ENCODE measurements at regions not wholly inside any gene's neighbourhood (a gene's known extent, or its start where the extent isn't known, plus 50 kb on each side); places are given as distances from the start of the nearest gene placed in this dataset.

DNA sequence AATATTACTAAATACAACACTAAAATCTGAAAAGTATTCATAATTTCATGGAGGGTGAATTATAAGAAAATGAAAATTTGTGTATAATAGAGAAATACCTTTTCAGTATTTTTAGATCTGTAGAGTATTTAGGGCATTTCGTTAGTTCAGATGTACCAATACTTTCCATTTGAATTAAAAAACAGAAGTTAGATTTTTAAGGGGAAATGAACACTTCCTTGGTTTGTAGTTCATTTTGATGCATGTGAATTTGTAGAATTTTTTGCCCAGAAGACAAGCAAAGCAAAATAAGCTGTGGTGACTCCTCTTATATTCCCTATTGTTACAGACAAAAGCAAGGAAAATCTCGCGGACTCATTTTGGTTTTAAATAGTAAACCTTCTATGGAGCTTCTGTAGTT lies 209.0 kb upstream of the RPS23 start:
- FAIRE-seq, result no peak
- no peaks in the 10 kb centered on the region for H3K36me3 ChIP-seq (ENCODE audit: insufficient read depth, low read length)
- no peaks in the 10 kb centered on the region for H3K4me1 Mint-ChIP-seq (ENCODE audit: low read depth, unreplicated experiment)

DNA sequence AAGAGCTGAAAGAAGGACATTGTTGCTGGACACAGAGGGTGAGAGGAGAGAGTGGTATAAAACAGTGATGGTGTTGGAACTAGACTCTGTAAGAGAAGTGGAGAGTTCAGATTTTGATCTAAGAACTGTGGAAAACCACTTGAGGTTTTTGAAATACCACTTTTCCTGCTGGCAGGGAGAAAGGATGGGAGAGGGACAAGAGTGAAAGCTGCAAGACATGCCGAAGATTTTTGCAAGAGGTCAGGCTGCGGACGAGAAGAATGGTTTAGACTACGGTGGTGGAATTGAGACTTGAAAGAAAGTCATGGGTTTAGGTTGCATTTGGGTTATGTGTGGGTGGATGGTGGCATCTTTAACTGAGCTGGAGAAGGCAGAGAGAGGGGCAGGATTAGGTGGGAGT lies 202.2 kb upstream of the RPS23 start:
- Mint-ChIP-seq H3K36me3 (ENCODE audit: low read depth, unreplicated experiment) (no peaks in the 10 kb centered on the region), H3K27me3 (ENCODE audit: low read depth, unreplicated experiment) (peaks cover 8% of the 10 kb centered on the region), H3K9me3 (ENCODE audit: unreplicated experiment) (no peaks in the 10 kb centered on the region), H3K4me3 (ENCODE audit: unreplicated experiment) (no peak overlapping the region), H3K4me1 (ENCODE audit: low read depth, unreplicated experiment) (peaks cover 7% of the 10 kb centered on the region), H3K27ac (ENCODE audit: unreplicated experiment) (no peak overlapping the region)
- H3K27ac ChIP-seq (ENCODE audit: low read depth, low read length), result no peak overlapping the region
- H3K36me3 ChIP-seq (ENCODE audit: insufficient read depth, low read length), result no peaks in the 10 kb centered on the region
- DNase-seq (ENCODE audit: low read depth) (peak; percentile 67), FAIRE-seq (no peak)
- no peaks in the 10 kb centered on the region for H4K20me1 ChIP-seq (ENCODE audit: insufficient read depth, low read length)
- no peaks in the 10 kb centered on the region for H3K27me3 ChIP-seq (ENCODE audit: insufficient read depth, low read length)
- no peak overlapping the region for H3K4me2 ChIP-seq (ENCODE audit: low read length)
- no peak overlapping the region for H2AFZ ChIP-seq (ENCODE audit: low read depth, low read length)
- H3K4me1 ChIP-seq (ENCODE audit: insufficient read depth, low read length), result no peaks in the 10 kb centered on the region
- no peak overlapping the region for H3K4me3 ChIP-seq (ENCODE audit: insufficient read depth, low read depth, low read length)
- no peaks in the 10 kb centered on the region for H3K9me3 ChIP-seq (ENCODE audit: insufficient read depth, low read depth, low read length)
- TF ChIP-seq, protein P1, sequence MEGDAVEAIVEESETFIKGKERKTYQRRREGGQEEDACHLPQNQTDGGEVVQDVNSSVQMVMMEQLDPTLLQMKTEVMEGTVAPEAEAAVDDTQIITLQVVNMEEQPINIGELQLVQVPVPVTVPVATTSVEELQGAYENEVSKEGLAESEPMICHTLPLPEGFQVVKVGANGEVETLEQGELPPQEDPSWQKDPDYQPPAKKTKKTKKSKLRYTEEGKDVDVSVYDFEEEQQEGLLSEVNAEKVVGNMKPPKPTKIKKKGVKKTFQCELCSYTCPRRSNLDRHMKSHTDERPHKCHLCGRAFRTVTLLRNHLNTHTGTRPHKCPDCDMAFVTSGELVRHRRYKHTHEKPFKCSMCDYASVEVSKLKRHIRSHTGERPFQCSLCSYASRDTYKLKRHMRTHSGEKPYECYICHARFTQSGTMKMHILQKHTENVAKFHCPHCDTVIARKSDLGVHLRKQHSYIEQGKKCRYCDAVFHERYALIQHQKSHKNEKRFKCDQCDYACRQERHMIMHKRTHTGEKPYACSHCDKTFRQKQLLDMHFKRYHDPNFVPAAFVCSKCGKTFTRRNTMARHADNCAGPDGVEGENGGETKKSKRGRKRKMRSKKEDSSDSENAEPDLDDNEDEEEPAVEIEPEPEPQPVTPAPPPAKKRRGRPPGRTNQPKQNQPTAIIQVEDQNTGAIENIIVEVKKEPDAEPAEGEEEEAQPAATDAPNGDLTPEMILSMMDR (IDR thresholded peaks at IDR 0.05; ENCODE audit: insufficient read depth, low read depth, low read length), result no peak
- TF ChIP-seq EZH2 (IDR thresholded peaks at IDR 0.05; ENCODE audit: insufficient read depth, low read length), result no peak
- no peaks in the 10 kb centered on the region for H3K79me2 ChIP-seq (ENCODE audit: insufficient read depth, low read length)
- H3K9ac ChIP-seq (ENCODE audit: low read length), result no peak overlapping the region

More for the DNA sequence above, 209.0 kb upstream of the RPS23 start:
- TF ChIP-seq EZH2 (IDR thresholded peaks at IDR 0.05; ENCODE audit: insufficient read depth, low read length), result no peak
- TF ChIP-seq, protein P1 (IDR thresholded peaks at IDR 0.05; ENCODE audit: insufficient read depth, low read depth, low read length), result no peak
- no peak overlapping the region for H3K4me2 ChIP-seq (ENCODE audit: low read length)
- no peaks in the 10 kb centered on the region for H4K20me1 ChIP-seq (ENCODE audit: insufficient read depth, low read length)
- no peak for DNase-seq (ENCODE audit: low read depth)
- H3K9ac ChIP-seq (ENCODE audit: low read length), result no peak overlapping the region
- Mint-ChIP-seq H3K9me3 (ENCODE audit: unreplicated experiment) (no peaks in the 10 kb centered on the region), H3K4me3 (ENCODE audit: unreplicated experiment) (no peak overlapping the region), H3K36me3 (ENCODE audit: low read depth, unreplicated experiment) (no peaks in the 10 kb centered on the region), H3K27me3 (ENCODE audit: low read depth, unreplicated experiment) (peaks cover 3% of the 10 kb centered on the region), H3K27ac (ENCODE audit: unreplicated experiment) (no peak overlapping the region)
- no peaks in the 10 kb centered on the region for H3K27me3 ChIP-seq (ENCODE audit: insufficient read depth, low read length)
- H3K27ac ChIP-seq (ENCODE audit: low read depth, low read length), result no peak overlapping the region
- no peak overlapping the region for H3K4me3 ChIP-seq (ENCODE audit: insufficient read depth, low read depth, low read length)
- H3K9me3 ChIP-seq (ENCODE audit: insufficient read depth, low read depth, low read length), result no peaks in the 10 kb centered on the region
- no peak overlapping the region for H2AFZ ChIP-seq (ENCODE audit: low read depth, low read length)
- no peaks in the 10 kb centered on the region for H3K79me2 ChIP-seq (ENCODE audit: insufficient read depth, low read length)
- H3K4me1 ChIP-seq (ENCODE audit: insufficient read depth, low read length), result no peaks in the 10 kb centered on the region

DNA sequence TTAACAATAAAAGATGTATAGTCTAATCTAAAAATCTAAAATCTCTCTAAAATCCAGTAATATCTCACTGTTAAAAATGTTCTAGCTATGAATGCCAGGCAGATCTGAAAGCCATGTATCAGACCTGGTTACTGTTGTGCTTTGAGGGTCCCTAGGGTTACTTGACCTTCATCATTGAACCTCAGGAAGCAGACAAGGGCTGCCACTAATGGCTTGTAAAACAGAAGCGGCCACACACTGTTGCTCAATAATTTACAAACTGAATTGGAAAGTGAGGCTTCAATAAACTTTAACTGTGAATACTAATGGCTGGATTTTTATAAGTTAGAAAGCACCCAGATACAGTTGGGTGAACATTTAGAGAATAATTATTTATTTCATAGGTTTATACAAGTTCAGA lies 198.0 kb upstream of the RPS23 start:
- Histone ChIP-seq H3K4me1 (ENCODE audit: insufficient read depth, low read length) (no peaks in the 10 kb centered on the region), H3K36me3 (ENCODE audit: insufficient read depth, low read length) (no peaks in the 10 kb centered on the region), H4K20me1 (ENCODE audit: insufficient read depth, low read length) (no peaks in the 10 kb centered on the region), H2AFZ (ENCODE audit: low read depth, low read length) (no peak overlapping the region), H3K9me3 (ENCODE audit: insufficient read depth, low read depth, low read length) (no peaks in the 10 kb centered on the region), H3K27me3 (ENCODE audit: insufficient read depth, low read length) (no peaks in the 10 kb centered on the region), H3K4me2 (ENCODE audit: low read length) (no peak overlapping the region), H3K9ac (ENCODE audit: low read length) (no peak overlapping the region), H3K27ac (ENCODE audit: low read depth, low read length) (no peak overlapping the region), H3K79me2 (ENCODE audit: insufficient read depth, low read length) (no peaks in the 10 kb centered on the region), H3K4me3 (ENCODE audit: insufficient read depth, low read depth, low read length) (no peak overlapping the region)
- H3K4me1 Mint-ChIP-seq (ENCODE audit: low read depth, unreplicated experiment), result peaks cover 7% of the 10 kb centered on the region
- FAIRE-seq (no peak), DNase-seq (ENCODE audit: low read depth) (no peak)
- H3K9me3 Mint-ChIP-seq (ENCODE audit: unreplicated experiment), result no peaks in the 10 kb centered on the region
- H3K36me3 Mint-ChIP-seq (ENCODE audit: low read depth, unreplicated experiment), result no peaks in the 10 kb centered on the region
- H3K27me3 Mint-ChIP-seq (ENCODE audit: low read depth, unreplicated experiment), result peaks cover 5% of the 10 kb centered on the region
- no peak overlapping the region for H3K27ac Mint-ChIP-seq (ENCODE audit: unreplicated experiment)
- no peak overlapping the region for H3K4me3 Mint-ChIP-seq (ENCODE audit: unreplicated experiment)
- no peak for TF ChIP-seq EZH2 (IDR thresholded peaks at IDR 0.05; ENCODE audit: insufficient read depth, low read length)
- TF ChIP-seq, protein P1 (IDR thresholded peaks at IDR 0.05; ENCODE audit: insufficient read depth, low read depth, low read length), result no peak
